Progenitor cell of endocrine pancreas (in vitro differentiated cells): ENCODE measurements at regions not wholly inside any gene's neighbourhood (a gene's known extent, or its start where the extent isn't known, plus 50 kb on each side); places are given as distances from the start of the nearest gene placed in this dataset.
"Not testable (repeated sequence)": the region's sequence is repeated elsewhere in the genome, so short reads cannot be mapped to it uniquely, and the experiment has no call there.

ENCODE experiments used
- DNase-seq: peaks from one replicate; pipeline ENCODE4 v3.0.0; 2021; ENCODE audit warnings: low spot score; ENCODE audit not compliant: unreplicated experiment
- H3K27ac Mint-ChIP-seq: 2 replicates; pipeline ENCODE4 v1.8.0; 2021; ENCODE audit warnings: mild to moderate bottlenecking, moderate library complexity, mixed read lengths
- H3K27me3 Mint-ChIP-seq: 2 replicates; pipeline ENCODE4 v1.8.0; 2021; ENCODE audit warnings: mixed read lengths
- H3K36me3 Mint-ChIP-seq: 2 replicates; pipeline ENCODE4 v1.8.0; 2022; ENCODE audit warnings: mixed read lengths; ENCODE audit not compliant: insufficient read depth
- H3K4me1 Mint-ChIP-seq: 2 replicates; pipeline ENCODE4 v1.8.0; 2021; ENCODE audit warnings: low read depth, mixed read lengths
- H3K4me3 Mint-ChIP-seq: 2 replicates; pipeline ENCODE4 v1.8.0; 2021; ENCODE audit warnings: low read depth, mild to moderate bottlenecking, moderate library complexity, mixed read lengths
- H3K9me3 Mint-ChIP-seq: 2 replicates; pipeline ENCODE4 v1.8.0; 2021; ENCODE audit warnings: low read depth, mixed read lengths
- CTCF ChIP-seq: fragments of 200-600 bp; sonication (generic); IDR thresholded peaks from one replicate; pipeline ENCODE4 v1.5.0; 2021; ENCODE audit warnings: antibody characterized with exemption, mild to moderate bottlenecking; ENCODE audit not compliant: unreplicated experiment

GRCh38 chr16:88132836-88133506 is 181.7 kb downstream of the BANP start:
- Mint-ChIP-seq H3K4me3 (no peak overlapping the region), H3K36me3 (no peaks in the 10 kb centered on the region), H3K27ac (no peak overlapping the region)

GRCh38 chr16:88133507-88133843 is 182.2 kb downstream of the BANP start:
- no peaks in the 10 kb centered on the region for H3K4me1 Mint-ChIP-seq
- no peak overlapping the region for H3K4me3 Mint-ChIP-seq
- H3K27me3 Mint-ChIP-seq, result peaks cover 13% of the 10 kb centered on the region
- DNase-seq, result no peak
- no peak for TF ChIP-seq CTCF
- H3K36me3 Mint-ChIP-seq, result no peaks in the 10 kb centered on the region
- H3K9me3 Mint-ChIP-seq, result peaks cover 9% of the 10 kb centered on the region
- no peak overlapping the region for H3K27ac Mint-ChIP-seq

More at GRCh38 chr16:88132836-88133506, 181.7 kb downstream of the BANP start:
- DNase-seq, result no peak
- H3K4me1 Mint-ChIP-seq, result no peaks in the 10 kb centered on the region
- H3K27me3 Mint-ChIP-seq, result peaks cover 13% of the 10 kb centered on the region
- no peak for TF ChIP-seq CTCF
- peaks cover 5% of the 10 kb centered on the region for H3K9me3 Mint-ChIP-seq

GRCh38 chr16:88134172-88134898 is 183.1 kb downstream of the BANP start:
- H3K9me3 Mint-ChIP-seq, result peaks cover 14% of the 10 kb centered on the region
- H3K4me1 Mint-ChIP-seq, H3K36me3 Mint-ChIP-seq, H3K27me3 Mint-ChIP-seq, H3K27ac Mint-ChIP-seq, DNase-seq, H3K4me3 Mint-ChIP-seq: not testable (repeated sequence)

GRCh38 chr16:88134899-88135682 is 183.9 kb downstream of the BANP start:
- peaks cover 20% of the 10 kb centered on the region for H3K9me3 Mint-ChIP-seq
- not testable (repeated sequence) for H3K27ac Mint-ChIP-seq, H3K4me1 Mint-ChIP-seq, H3K4me3 Mint-ChIP-seq, H3K27me3 Mint-ChIP-seq, DNase-seq, H3K36me3 Mint-ChIP-seq

GRCh38 chr16:88136211-88136713 is 185.0 kb downstream of the BANP start:
- H3K4me1 Mint-ChIP-seq, H3K4me3 Mint-ChIP-seq, H3K27me3 Mint-ChIP-seq, H3K27ac Mint-ChIP-seq, DNase-seq, H3K36me3 Mint-ChIP-seq: not testable (repeated sequence)
- peaks cover 22% of the 10 kb centered on the region for H3K9me3 Mint-ChIP-seq

GRCh38 chr16:88136939-88137338 is 185.7 kb downstream of the BANP start:
- not testable (repeated sequence) for H3K36me3 Mint-ChIP-seq, H3K4me1 Mint-ChIP-seq, H3K4me3 Mint-ChIP-seq, H3K27me3 Mint-ChIP-seq, DNase-seq, H3K27ac Mint-ChIP-seq
- peaks cover 22% of the 10 kb centered on the region for H3K9me3 Mint-ChIP-seq

GRCh38 chr16:88139141-88139540 is 187.9 kb downstream of the BANP start:
- H3K4me3 Mint-ChIP-seq, H3K4me1 Mint-ChIP-seq, H3K27ac Mint-ChIP-seq, DNase-seq, H3K27me3 Mint-ChIP-seq, H3K36me3 Mint-ChIP-seq: not testable (repeated sequence)
- H3K9me3 Mint-ChIP-seq, result peaks cover 22% of the 10 kb centered on the region

- peaks cover 22% of the 10 kb centered on the region for H3K9me3 Mint-ChIP-seq
- H3K36me3 Mint-ChIP-seq, H3K4me3 Mint-ChIP-seq, H3K27me3 Mint-ChIP-seq, H3K4me1 Mint-ChIP-seq, DNase-seq, H3K27ac Mint-ChIP-seq: not testable (repeated sequence)
Observed at GRCh38 chr16:88140195-88140594, 189.0 kb downstream of the BANP start.
